NCI-H2227 (cell line): ENCODE measurements at regions not wholly inside any gene's neighbourhood (a gene's known extent, or its start where the extent isn't known, plus 50 kb on each side); places are given as distances from the start of the nearest gene placed in this dataset.
"Not testable (repeated sequence)": the region's sequence is repeated elsewhere in the genome, so short reads cannot be mapped to it uniquely, and the experiment has no call there.

Source experiments
- DNase-seq: peaks from one replicate; lab custom pipeline; 2025; ENCODE audit not compliant: unreplicated experiment; lab: John Stamatoyannopoulos, UW

DNA sequence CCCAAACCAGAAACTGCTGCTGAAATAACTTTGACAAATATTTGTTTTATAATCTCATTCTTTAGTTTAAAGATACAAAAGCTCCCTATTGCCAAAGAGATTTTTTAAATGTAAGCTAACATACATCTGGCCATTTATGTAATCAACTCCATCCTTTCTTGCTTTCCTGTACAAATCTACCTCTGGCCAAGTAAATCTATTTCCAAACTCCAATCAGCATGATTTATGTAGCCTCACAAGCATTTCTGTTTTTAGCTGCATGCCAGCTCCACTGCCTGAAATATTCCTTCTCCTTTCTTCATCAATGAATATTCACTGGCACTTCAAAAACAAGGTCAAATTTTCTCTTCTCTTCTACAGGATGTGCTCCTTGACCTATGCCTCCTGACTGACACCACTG is 80.0 kb downstream of the SHOX2 start:
- no peak for DNase-seq

DNA sequence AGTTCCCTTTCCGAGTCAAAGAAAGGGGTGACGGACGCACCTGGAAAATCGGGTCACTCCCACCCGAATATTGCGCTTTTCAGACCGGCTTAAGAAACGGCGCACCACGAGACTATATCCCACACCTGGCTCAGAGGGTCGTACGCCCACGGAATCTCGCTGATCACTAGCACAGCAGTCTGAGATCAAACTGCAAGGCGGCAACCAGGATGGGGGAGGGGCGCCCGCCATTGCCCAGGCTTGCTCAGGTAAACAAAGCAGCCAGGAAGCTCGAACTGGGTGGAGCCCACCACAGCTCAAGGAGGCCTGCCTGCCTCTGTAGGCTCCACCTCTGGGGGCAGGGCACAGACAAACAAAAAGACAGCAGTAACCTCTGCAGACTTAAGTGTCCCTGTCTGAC is 86.3 kb downstream of the SHOX2 start:
- not testable (repeated sequence) for DNase-seq

DNA sequence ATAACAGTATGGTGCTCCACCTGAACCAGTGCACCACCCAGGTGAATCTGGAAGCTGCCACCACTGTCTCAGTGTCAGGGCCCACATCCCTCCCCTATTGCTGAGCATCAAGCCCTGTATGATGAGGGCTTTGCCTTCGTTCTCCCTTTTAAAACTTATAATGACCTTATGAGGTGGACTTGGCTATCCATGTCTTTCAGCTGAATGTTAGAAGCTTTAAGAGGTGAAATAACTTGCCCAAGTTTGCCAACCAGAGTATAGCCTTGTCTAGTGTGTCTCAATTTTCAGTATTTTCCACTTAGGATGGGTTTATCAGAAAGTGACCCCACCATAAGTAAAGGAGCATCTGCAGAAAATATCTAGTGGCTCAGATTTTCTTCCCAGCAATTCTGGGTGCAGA is 87.8 kb downstream of the SHOX2 start:
- no peak for DNase-seq

DNA sequence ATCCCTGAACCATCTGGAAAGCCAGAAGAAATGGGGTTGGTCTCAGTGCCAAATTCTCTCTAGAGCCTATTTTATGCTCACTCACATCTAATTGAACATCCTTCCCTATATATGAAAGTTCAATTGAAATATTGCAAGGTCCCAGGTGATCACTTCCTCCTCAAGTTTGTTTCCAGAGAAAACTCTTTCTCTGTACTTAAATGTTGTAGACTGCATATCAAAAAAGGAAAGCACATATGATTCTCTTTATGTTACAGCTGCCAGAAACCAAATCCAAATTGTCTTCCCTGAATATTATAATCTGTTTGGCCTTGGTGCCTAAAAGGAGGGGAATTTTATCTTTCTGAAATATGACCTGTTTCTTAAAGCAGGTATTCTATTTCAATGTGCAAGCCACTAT is 93.3 kb downstream of the SHOX2 start:
- no peak for DNase-seq

DNA sequence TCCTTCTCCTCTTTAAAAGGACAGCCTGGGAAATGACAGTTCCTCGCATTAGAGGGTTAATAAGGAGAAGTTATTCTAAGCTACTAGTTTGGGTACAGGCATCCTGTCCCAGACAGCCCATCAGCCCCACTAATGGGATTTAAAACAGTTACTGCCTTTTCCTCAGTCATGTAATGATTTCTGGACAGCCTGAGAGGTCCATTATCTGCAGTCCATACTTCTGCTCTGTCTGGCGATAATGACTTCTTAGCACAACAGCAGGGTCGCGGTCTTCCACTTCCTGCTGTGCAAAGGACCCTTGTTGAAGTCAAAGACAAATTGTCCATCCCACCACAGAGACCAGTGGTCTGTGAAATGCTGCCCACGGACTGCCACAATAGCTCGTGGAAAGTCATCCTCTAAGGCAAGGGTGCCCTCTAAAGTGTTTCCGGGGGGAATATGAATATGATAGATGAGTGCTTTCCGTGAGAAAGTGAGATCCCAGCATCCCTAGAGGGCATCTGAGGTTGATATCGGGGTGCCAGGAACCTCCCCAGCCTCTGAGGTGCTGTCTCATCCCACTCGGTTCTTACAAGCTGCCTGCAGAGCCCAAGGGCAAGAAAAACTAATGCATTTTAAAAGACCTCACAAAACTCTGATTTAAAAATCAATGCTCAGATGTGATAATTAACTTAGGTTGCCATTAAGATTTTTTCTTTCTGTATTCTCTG is 100.7 kb downstream of the SHOX2 start:
- DNase-seq, result peak; percentile 13

DNA sequence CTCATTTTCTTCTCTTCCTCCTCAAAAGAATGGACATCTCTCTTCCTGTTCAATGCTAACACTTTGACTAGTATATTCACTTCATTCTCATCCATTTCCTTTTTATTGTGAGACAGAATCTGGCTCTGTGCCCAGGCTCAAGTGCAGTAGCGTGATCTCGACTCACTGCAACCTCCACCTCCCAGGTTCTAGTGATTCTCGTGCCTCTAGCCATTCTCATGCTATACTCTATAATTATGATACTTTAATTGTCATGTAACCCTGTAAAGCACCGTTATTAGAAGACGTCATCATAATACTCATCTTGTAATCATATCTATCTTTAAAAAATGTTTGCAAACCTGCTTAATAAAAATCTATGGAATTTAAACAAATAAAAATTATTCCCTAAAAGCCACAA is 107.0 kb downstream of the SHOX2 start:
- peak; percentile 26 for DNase-seq

DNA sequence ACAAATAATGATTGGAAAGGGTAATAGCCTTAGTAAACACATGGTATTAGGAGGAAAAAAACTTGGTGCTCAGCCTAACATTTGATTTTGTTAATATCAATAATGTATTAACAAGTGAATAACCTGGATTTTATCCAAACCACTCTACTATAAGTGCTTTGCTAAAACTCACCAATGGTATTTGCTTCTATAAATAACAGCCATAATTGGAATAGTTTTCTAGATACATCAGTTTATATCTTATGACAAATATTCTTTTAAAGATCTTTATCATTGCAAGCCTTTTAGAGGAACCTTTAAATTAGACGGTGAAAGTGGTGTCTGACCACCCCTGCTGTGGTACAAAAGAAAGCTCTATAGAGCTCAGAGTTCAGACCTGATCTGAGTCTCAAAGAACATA is 123.9 kb downstream of the SHOX2 start:
- DNase-seq, result no peak

DNA sequence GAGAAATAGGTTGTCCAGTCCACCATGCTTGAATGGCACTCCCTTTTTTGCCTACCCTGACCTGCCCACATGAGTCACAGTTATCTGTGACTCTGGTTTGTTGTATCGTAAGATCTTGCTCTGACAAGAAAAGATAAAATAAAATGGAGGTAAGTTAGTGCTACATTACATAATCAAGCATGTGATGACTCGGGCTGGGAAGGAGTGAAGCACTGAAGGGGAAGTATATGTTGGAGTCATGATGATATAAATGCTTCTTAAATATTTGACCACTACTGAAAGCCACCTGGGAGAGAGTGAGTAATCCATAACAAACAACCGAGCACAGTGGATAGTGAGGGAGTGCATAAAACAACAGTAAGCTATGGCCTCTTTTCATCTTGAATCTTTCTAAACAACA is 124.4 kb downstream of the SHOX2 start:
- no peak for DNase-seq

DNA sequence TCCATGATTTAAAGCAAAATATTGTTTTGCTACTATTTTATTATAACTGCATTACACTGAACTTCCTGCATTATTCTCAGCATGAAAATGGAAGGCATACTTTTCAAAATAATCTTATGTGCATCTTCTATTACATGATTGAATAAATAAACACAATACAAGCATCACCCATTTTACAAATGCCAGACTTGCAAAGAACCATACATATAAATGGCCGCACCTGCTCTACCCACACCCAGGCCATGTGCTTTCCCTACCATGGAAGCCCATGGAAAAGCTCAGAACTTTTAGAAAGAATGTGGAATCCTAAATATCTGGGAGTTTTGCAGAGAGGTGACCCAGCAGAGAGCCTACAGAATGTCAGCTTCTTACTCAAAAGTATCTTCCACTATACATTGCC is 127.2 kb downstream of the SHOX2 start:
- DNase-seq, result no peak

DNA sequence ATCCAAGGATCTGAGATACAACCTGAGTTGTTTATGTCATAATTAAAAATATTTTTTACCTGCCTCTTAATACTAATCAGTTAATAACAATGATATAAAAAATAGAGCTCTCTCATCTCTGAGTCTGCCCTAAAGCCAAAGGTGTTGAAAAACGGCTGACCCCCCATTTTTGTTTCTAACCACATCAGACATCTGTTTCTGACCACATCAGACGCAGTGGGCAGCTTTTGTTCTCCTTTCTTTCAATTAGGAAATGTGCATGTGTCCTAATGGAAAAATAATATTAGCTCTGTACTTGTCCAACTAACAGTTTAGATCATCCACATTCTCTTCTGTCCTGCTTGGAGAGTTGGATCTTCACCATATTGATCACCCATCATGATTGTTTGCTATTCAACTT is 144.6 kb downstream of the SHOX2 start:
- DNase-seq, result no peak

DNA sequence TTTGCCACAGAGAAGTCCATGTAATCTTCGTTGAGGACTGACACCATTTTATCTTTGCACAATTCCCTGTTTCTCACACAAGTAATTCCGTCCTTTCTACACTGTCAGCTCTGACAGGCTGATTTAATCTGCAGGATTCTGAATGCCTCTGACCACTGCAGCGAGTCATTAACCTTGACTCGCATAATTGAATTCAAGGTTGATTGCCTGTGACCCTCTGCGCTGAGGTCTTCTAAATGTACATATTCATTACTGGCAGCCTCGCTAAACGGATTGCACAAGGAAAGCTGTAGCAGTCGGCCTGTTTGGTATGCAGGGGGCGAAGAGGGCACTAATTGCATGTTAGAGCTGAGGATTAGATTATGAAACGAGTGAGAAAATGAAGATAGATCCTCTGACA is 147.8 kb downstream of the SHOX2 start:
- no peak for DNase-seq

DNA sequence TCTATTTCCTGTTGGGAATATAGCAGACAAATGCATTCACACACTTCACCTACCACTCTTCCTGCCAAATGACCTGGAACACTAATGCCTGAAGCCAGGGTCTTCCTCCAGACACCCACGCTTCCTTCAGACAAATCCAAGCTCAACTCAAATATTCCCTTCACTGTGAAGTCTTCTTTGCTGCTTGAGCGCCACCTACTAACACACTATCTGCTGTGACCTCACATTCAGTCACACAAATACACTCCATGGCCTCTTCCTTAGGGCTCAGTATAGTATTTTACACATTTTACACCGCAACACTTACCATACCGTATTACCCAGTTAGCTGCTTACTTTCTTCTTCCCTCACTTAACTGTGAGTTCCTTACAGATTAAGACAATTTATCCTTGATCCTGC is 149.4 kb downstream of the SHOX2 start:
- DNase-seq, result no peak

DNA sequence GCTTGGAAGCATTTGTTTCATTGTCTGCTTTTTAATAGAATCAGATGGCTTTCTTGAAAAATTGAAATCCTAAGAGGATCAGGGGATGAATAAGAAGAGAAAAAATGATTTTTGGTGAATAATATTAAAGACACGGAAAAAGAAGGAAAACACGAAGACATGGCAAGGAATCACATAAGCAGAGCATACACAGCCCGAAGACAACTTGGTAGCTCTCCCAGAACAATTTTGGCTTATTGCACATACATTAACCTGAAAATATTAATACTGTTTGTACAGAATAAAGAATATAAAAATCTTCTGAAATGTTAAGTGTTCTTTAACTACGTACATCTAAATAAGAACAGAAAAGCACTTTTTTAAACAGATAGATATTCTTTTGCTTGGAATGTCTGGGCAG is 150.0 kb downstream of the SHOX2 start:
- no peak for DNase-seq

DNA sequence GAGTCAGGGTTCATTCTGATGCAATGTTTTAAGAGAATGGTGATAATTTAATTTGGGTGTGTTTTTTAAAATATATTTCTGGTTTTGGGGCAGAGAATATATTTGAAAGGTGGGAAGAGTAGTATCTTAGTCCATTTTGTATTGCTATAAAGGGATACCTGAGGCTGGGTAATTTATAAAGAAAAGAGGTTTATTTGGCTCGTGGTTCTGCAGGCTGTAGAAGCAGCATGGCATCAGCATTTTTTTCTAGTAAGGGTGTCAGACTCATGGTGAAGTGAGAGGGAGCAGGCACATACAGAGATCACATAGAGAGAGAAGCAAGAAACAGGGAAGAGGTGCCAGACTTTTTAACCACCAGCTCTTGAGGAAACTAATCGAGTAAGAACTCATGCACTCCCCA is 152.7 kb downstream of the SHOX2 start:
- DNase-seq, result no peak

DNA sequence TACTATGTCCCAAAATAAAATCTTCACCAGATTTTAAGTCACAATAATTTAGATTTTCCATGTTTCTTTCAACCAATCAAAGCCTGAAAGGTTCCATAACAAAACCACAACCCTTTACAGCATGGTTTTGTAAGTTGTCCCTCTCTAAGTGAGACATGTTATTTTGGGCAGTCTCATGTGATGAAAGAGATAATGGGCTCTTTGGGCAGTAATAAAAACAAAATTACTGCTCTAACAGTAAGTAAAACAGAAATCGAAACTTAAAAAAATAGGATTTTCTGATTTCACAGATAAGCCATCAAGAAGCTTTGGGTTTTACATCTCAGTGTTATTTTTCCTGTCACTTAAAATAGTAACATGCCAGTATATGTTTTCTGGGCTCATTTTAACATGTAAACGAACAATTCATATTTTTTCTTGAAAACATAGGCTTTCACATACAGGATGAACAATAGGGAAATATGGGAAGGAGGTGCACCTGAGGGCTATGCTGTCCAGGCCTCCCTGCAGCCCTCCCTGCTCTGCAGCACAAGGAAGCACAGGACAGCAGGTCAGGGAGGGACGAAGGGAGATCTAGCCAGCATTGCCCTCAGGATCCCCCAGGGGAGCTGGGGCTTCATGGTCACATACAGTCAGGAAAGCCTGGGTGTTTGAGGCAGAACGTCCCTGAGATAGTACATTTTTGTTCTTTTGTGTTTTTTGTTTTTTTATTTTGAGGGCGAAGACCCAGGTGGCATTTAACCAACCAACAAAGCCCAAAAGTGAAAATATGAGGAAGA is 157.4 kb downstream of the SHOX2 start:
- no peak for DNase-seq

DNA sequence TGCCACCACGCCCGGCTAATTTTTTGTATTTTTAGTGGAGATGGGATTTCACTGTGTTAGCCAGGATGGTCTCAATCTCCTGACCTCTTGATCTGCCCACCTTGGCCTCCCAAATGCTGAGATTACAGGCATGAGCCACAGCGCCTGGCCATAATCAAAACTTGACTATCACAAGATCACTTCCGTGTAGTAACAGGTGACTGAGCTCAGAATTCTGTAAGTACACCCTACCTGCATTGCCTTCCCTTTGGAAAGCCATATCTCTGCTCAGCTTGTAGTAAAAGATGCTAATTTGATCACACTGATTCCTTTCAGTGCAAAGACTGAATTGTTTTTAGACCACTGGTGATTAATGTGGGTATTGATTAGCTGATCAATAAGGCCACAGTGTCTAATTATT is 167.1 kb downstream of the SHOX2 start:
- no peak for DNase-seq

DNA sequence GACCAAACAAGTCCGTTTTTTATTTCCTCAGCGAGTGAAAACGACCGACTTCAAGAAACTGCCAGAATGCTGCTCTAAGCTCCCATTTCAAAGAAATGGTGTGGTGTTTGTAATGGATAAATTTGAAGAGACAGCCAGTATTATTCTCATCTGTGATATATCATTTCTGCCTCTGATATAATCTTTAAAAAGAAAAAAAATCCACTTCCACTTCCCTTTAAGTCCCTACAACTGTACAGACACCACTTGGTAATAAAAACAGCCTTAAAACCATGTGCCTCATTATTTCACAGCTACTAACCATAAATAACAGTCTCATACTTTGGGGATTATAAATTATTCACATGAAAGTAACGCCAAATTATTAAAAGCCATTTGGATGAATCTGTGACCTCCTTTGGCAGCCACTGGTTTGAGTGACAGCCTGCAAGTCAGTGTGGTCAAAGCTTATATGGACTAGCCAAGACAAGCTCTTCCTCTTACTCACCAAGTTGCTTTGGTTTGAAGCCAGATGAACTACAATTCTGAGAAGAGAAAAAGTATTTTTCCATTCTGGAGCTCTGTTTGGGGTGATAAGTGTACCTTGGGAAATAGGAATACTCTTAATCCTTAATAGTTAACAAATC is 168.0 kb downstream of the SHOX2 start:
- DNase-seq, result no peak

DNA sequence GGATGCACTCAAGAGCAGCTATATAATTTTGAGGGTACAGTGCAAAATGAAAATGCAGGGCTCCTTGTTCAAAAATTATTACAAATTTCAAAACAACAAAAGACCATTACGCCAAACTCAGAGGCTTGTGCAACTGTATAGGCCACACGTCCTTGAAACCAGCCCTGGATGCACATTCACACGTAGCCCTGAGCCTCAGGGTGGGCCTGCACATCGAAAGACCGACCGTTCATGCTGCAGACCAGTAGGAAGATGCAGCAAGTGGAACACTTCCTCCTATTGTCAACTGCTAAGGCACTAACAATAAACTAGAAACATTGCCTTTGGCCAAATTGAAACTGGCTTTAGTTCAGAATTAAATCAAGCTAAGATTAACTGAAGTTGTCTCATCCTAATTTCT is 174.7 kb downstream of the SHOX2 start:
- no peak for DNase-seq

DNA sequence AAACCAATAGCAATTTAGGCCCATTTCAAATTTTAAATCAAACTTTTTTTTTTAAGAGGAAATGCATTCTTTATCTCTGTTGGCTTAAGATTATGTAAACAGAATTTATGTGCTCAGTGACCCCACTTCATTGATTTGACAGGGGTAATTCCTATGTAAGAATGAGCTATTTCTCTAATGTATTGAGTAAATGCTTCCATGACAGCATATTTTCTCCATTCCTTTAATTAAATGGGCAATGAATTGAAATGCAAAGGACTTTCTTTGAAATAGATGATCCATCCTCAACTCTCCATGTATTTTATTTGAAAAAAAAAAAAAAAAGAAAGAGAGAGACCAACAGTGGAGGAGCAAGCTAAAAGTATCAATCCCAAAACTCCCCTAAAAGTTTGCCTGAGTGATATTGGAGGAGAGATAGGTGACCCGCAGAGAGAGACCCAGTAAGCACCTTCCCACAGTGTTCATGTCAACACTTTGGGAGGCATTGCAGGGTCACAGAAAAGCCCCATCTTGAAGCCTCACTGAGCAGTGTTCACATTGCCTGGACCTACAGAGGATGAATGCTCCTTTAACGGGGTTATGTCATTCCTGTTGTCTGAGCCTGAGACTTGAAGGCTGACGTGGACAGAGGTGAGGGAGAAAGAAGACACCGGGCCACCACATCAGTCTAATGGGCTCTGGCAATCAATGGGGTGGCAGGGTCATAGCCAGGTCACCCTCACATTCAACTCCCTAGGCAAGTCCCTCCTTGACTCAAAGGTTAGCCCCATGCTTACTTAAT is 176.0 kb downstream of the SHOX2 start:
- no peak for DNase-seq

DNA sequence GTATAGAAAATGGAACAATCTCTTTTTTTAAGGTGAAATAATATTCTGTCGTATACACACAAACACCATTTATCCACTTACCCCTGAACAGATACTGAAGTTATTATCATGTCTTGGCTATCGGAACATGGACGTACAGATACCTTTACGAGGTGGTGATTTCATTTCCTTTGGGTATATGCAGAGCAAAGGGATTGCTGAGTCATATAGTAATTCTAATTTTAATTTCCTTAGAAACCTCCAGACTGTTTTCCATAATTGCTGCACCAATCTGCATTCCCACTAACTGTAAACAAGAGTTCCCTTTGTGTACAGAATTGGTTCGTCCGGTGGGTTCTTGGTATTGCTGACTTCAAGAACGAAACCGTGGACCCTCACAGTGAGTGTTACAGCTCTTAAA is 179.4 kb downstream of the SHOX2 start:
- no peak for DNase-seq

DNA sequence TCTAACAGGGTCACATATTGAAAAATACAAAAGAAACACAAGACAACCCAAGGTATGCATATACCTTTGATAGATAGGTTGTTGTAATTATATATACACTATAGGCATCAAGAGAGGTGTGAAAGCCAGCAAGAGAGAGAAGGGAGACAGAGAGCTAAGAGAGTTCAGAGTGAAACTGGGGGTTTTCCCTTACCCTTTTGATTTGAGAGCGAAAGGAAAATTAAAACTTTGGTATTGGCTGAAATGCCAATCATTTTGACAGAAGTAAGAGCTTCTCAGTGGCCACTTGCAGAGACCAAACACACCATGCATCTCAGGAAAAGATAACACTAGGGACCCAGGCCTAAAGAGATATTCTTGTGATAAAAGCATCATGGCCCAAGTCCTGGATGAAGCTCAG is 183.6 kb downstream of the SHOX2 start:
- no peak for DNase-seq

DNA sequence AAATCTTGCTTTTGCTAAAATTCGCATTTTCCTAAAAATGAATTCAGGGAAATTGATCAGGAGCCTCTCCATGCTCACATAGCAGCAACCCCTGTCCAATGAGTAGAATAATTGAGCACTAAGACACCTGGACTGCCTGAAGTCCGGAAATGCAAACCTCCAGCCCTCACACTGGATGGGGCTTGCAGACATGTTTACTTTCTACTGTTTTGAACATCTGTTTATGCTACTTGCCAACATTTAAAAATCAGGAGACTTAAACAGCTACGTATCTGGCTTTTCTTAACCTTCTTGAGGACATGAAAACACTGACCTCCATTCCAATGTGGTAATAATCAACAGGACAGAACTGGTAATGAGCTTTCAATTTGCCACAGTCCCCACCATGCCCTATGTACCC is 184.4 kb downstream of the SHOX2 start:
- DNase-seq, result no peak
